Sciatic nerve (tissue), 2 donors: ENCODE measurements at regions not wholly inside any gene's neighbourhood (a gene's known extent, or its start where the extent isn't known, plus 50 kb on each side); places are given as distances from the start of the nearest gene placed in this dataset.
A peak's percentile ranks its signal among the peaks of the same experiment; 100 is the strongest.
"Not testable (repeated sequence)": the region's sequence is repeated elsewhere in the genome, so short reads cannot be mapped to it uniquely, and the experiment has no call there.

Source experiments
- ATAC-seq: fragments of 200-7000 bp; cut with Tn5 transposase; one replicate; pipeline ENCODE4 v1.9.1; 2020; ENCODE audit warnings: mild to moderate bottlenecking, moderate library complexity
- DNase-seq: peaks from one replicate; pipeline ENCODE4 v3.0.0-alpha.2; 2020; ENCODE audit warnings: low spot score
- intact Hi-C: fragments of 100-400 bp; cut with DNase I; formaldehyde crosslinking; loops from one replicate; pipeline ENCODE4 v1.14.2; 2022
- donor health status: DM: no; HTN: no; CAD: no.
- donor health status: DM: no; HTN: no; CAD: no.

- intact Hi-C loops = no loop called here
- ATAC-seq = no peak
- no peak for DNase-seq
These were observed 81.4 kb downstream of the ACAA2 start for GRCh38 chr18:49731860-49732311.

GRCh38 chr18:49731421-49731841, 81.9 kb downstream of the ACAA2 start:
- DNase-seq (no peak), ATAC-seq (no peak)
- intact Hi-C loops = no loop called here

GRCh38 chr18:49730951-49731391, 82.4 kb downstream of the ACAA2 start:
- ATAC-seq (no peak), DNase-seq (no peak)
- intact Hi-C loops = no loop called here

GRCh38 chr18:49728542-49728941, 84.8 kb downstream of the ACAA2 start:
- intact Hi-C loops = no loop called here
- no peak for DNase-seq

DNA sequence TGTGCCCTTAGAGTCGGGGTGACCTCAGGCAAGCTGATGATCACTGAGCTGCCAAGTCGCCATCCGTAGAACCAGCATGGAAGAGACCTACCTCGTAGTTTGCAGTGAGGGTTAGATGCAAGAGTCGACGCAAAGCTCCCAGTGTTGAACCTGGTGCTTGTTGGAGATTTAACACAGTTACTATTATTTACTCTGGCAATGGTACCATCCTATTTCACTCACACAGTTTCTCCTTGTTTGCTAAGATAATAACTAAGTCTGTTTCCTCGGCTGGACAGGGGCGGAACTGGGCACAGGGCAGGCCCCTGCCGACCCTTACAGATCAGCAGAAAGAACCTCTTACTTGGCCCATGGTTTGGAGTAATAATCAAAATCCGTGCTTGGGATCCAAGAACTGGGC, 85.5 kb downstream of the ACAA2 start:
- no peak for DNase-seq
- intact Hi-C loops = no loop called here
- ATAC-seq = no peak

More at GRCh38 chr18:49728542-49728941, 84.8 kb downstream of the ACAA2 start:
- no peak for ATAC-seq

DNA sequence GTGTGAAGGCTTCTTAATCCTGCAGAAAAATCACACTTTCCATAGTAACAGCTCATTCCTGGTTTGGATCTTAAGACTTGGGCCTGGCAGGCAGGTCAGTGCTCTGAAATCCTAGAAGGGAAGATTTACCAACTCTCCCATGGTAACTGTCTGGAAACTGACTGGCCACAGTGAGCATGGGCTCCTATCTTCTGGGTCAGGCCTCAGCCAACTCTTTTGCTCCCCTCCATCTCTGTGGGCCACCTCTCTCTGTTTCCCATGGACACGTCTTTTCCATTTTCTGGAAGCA, 86.7 kb downstream of the ACAA2 start:
- ATAC-seq = peak; percentile 52
- no peak for DNase-seq
- intact Hi-C loops = no loop called here

- intact Hi-C loops = no loop called here
- peak; percentile 89 for ATAC-seq
- peak; percentile 84 for DNase-seq
These were observed 87.3 kb downstream of the ACAA2 start for GRCh38 chr18:49725809-49726674.

GRCh38 chr18:49723648-49724180, 89.6 kb downstream of the ACAA2 start:
- no peak for ATAC-seq
- intact Hi-C loops = no loop called here
- DNase-seq = no peak

DNA sequence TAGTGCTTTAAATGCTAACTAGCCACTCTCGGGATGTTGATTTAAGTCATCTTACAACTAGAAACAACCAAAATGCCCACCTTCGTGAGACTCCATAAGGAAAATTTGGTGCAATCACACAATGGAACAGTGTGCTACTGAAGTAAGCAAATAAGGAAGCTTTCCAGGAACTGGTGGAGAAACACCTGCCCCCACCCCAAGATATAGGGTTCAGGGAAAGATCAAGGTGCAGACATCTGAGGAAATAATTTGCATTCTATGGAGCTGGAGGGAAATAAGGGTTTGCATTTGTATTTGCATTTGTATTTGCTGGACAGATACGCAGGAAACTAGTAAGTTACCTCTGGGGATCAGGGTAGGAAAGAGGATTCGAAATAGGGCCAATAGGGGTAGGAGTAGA, 90.9 kb downstream of the ACAA2 start:
- ATAC-seq = no peak
- no peak for DNase-seq
- intact Hi-C loops = no loop called here

- ATAC-seq = no peak
- intact Hi-C loops = no loop called here
- no peak for DNase-seq
These were observed 91.4 kb downstream of the ACAA2 start for GRCh38 chr18:49721981-49722380.

DNA sequence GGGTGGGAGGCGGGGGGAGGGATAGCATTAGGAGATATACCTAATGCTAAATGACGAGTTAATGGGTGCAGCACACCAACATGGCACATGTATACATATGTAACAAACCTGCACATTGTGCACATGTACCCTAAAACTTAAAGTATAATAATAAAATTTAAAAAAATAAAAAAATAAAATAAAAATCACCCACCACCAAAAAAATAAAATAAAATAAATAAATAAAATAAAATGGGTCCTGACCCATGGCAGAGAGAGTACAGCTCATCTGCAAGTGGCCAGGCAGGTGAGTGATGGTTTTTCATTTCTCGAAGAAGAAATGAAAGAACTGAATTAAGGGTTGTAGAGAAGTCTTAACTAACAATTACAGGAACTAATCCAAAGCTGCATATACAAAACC, 92.4 kb downstream of the ACAA2 start:
- DNase-seq, intact Hi-C loops, ATAC-seq: not testable (repeated sequence)

- no peak for DNase-seq
- intact Hi-C loops = no loop called here
- no peak for ATAC-seq
These were observed 95.7 kb downstream of the ACAA2 start for GRCh38 chr18:49717617-49718016.

GRCh38 chr18:49716035-49716434, 97.3 kb downstream of the ACAA2 start:
- ATAC-seq = no peak
- no peak for DNase-seq

DNA sequence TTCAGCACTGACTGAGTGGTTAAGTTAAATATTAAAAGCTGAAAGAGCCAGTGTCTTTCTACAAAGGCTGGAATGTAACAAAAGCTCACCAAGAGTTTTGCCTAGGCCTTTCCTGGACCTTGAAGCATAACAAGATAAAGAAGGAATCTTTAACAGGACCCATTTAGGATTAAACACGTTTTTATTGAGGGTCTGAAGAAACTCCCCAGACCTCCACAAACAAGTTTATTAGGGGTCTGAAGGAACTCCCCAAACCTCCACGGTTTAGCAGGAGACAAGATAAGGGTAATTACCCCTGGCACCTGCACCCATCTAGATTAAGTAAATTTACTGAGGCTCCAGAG, 104.0 kb downstream of the ACAA2 start:
- ATAC-seq (no peak), DNase-seq (no peak)
- intact Hi-C loops = no loop called here

More at GRCh38 chr18:49716035-49716434, 97.3 kb downstream of the ACAA2 start:
- intact Hi-C loops = no loop called here

- intact Hi-C loops = no loop called here
- no peak for ATAC-seq
- DNase-seq = no peak
These were observed 104.5 kb downstream of the ACAA2 start for GRCh38 chr18:49708662-49709346.

DNA sequence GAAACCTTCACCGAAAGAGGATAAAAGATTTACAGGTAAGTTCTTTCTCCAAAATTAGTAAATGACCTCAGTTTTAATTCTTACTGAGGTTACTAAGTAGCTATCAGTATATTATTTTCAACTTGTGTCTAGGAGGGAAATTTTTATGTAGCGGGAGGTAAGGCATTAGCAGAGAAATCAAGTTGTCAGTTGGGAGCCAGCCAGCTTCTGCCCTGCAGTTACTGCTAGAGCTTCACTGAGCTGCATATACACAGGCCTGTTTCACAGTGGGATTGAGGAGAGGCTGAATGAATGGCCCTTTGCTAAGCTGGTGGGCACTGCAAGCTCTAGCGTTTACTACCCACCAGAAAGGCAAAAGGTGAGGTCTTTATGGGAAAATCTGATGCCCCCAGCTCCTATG, 105.7 kb downstream of the ACAA2 start:
- DNase-seq (no peak), ATAC-seq (no peak)
- intact Hi-C loops = no loop called here

DNA sequence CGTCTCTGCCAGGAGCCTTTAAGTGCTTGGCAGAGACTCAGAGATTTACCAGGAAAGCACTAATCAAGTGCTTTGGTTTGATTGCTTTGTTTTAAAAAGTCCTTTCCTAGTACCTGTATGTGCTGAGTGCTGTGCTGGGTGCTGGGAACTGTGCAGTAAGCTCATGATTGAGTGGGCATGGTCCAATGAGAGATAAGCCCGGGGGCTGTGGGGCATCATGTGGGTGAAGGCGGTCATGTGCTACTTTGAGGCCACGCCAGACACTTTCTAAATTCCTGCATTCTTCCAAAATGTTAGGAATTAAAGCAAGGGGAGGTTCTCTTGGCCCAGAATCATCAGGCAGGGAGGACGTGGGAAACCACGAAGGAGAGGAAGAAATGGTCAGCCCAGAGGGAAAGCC, 109.0 kb downstream of the ACAA2 start:
- intact Hi-C loops = no loop called here
- ATAC-seq (no peak), DNase-seq (no peak)

DNA sequence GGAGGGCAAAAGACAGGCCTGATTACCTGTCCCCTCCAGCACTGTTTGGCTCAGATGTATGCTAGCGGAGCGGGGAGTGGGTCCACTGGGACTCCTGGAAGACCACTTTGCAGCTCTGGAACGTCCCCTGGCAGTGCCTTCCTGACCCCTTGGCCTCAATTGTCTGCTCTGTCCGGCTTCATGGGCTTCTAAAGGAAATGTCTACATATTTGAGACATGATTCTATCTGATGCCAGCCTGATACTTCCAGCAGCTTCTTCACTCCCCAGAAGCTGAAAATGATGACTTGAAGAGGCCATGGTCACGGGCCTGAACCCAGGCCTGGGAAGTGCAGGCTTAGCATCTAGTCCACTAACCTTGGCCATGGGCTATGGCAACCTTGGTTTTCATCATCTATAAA, 112.1 kb downstream of the ACAA2 start:
- ATAC-seq (no peak), DNase-seq (no peak)
- intact Hi-C loops = no loop called here

DNA sequence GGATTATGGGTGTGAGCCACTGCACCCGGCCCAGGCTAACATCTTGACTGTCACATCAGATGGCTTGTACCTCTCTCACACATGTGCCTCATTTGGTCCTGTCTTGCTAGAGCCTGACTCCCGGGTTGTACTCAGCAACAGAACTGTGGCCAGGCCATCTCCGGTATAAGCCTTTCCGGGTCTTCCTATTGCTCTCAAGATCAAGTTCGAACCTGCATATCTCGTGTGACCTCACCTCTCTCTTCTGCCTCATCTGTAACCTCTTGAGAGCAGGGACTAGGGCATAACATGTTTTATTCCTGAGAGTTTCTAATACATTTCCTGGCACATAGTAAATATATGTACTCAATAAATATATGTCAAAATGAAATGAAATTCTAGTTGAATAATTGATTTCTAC, 114.0 kb downstream of the ACAA2 start:
- no peak for ATAC-seq
- no peak for DNase-seq
- intact Hi-C loops = no loop called here

- intact Hi-C loops = no loop called here
- DNase-seq (no peak), ATAC-seq (no peak)
These were observed 114.8 kb downstream of the ACAA2 start for GRCh38 chr18:49698525-49699025.
